Brain pericyte (primary cell): ENCODE measurements at regions not wholly inside any gene's neighbourhood (a gene's known extent, or its start where the extent isn't known, plus 50 kb on each side); places are given as distances from the start of the nearest gene placed in this dataset.

Experiments
- DNase-seq: peaks from one replicate; pipeline ENCODE4 v3.0.0-alpha.2; 2012; ENCODE audit warnings: low read depth, low spot score

GRCh38 chrX:69110116-69110530 is 55.1 kb downstream of the PJA1 start:
- no peak for DNase-seq

DNA sequence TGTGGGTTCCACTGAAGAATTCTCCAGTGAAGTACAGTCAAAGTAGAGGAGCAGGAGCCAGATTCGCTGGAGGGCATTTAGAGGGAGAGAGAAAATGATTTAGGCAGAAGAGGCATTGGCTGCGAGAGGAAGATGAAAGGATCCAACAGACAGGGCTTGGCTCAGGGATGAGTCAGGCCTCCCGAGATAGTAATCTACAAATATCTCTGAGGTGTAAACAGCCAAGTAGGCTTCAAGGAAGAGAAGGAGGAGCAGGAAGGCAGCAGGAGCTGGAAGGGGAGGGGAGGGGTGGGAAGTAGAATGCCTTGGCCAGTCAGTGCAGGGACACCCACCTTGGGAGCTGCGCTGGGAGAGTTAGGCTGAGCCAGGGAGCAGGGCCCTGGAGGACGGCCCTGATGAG is 55.5 kb downstream of the PJA1 start:
- no peak for DNase-seq

GRCh38 chrX:69109036-69109663 is 56.1 kb downstream of the PJA1 start:
- no peak for DNase-seq

DNA sequence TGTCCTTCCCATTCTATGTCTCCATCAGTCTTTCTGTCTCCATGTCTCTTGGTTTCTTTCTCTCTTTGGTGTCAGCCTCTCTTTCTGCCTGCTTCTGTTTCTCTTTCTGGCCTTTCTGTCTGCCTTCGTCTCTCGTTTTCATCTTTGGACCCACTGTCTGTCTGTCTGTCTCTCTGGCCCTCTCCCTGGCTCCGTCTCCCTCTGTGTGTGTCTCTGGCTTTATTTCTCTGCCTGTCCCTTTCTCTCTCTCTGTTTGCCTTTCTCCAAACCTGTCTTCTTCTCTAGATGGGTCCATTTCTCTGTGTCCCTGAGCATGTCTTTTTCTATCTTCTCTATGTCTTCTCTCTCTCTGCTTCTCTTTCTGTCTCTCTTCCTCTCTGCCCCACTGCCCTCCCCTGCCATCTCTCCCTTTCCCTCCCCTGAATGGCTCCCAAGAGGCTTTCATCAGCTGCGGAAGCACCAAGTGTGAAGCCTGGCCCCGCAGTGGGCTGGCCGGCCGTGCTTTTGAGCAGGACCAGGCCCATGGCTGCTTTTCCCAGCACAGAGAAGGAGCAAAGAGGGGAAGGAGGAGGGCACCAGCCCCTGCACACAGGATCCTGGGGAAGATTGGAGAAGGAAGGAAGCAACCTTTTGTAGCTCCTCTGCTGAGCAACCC is 57.4 kb downstream of the PJA1 start:
- no peak for DNase-seq

- no peak for DNase-seq
Observed at GRCh38 chrX:69107231-69107739, 58.0 kb downstream of the PJA1 start.

GRCh38 chrX:69104756-69105434 is 60.4 kb downstream of the PJA1 start:
- no peak for DNase-seq

DNA sequence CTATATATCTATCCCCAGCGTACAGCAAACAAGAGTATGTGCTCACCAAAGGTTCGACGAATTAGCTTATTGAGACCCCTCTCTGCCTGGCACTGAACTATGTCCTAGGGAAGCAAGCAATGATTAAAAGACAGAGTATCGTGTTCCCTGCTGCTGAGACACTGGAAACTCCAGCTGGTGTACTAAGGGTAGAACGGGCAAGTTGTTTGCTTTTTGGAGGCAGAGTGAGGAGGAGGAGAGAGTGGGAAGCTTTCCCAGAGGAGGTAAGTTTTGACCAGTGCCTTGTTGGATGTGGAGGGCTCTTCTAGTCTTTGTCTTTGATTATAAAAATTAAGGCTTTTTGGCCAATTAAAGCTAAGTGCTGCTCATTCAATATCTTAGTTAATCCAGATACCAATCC is 61.7 kb downstream of the PJA1 start:
- DNase-seq: no peak

DNA sequence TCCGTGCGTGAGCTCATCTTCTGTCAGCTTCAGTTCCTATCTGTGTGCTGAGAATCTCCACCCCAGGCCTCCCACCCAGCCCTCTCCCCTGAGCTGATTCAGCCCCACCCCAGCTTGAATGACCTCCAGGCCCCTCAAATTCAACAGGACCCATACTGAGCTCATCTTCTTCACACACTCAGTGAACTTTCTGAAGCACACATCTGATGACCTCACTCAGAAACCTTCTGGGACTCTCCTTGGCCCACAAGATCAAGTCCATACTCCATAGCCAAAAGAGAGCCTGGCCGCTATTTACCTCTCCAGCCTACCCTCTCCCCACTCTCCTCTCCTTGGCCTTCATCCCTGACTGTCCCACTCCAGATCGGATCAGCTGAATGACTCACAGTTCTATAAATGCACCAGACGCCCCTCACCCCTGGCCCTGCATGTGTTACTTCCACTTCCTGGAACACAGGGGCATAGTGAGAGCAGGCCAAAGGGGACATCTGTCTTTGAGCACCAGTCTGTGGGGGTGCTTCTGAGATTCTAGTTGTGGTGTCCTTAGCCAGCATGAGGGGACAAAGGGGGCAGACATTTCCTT is 62.5 kb downstream of the PJA1 start:
- no peak for DNase-seq

- DNase-seq: no peak
Observed at GRCh38 chrX:69101683-69102251, 63.5 kb downstream of the PJA1 start.

GRCh38 chrX:69100478-69100877 is 64.8 kb downstream of the PJA1 start:
- DNase-seq: no peak

- DNase-seq: no peak
Observed at GRCh38 chrX:69097451-69098236, 67.6 kb downstream of the PJA1 start.

- DNase-seq: no peak
Observed at GRCh38 chrX:69096963-69097362, 68.3 kb downstream of the PJA1 start.

GRCh38 chrX:69094977-69095669 is 70.1 kb downstream of the PJA1 start:
- DNase-seq: no peak

DNA sequence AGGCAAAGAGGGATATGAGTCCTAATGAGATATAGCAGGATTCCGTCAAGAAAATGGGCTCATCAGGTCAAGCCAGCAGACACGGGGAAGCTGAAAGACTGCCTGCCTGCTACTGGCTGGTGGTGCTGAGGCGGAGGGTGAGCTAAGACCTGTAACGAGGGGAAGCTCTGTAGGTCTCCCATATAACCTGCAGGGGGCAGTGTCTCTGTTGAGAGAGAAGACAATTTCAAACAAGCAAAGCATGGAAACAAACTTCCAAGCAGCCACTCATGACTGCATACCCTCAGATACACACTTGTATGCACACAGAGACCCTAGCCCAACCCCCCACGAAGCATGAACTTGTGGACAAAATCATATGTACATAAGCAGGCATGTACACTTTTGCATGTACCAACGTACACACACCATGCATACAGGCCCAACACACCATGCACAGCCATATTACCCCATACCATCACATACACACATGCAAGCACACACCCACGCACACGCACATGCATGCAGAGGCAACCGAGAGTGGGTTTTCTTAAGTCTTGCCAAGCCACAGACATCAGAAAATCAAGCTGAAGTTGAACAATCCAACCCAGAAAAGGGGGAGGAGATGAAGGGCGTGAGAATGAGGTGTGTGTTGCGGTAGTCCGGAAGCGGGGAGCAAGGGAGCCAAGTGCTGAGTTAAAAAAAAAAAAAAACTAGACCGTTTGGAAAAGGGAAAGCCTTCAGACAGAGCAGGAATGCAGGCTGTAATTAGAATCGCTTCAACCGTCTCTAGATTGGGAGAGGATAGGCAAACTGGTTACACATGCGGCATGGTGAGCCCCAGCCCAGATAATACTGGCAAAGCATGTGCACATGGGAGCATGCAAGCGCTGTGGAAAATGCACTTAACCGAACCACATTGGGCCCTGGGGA is 71.0 kb downstream of the PJA1 start:
- DNase-seq: no peak

DNA sequence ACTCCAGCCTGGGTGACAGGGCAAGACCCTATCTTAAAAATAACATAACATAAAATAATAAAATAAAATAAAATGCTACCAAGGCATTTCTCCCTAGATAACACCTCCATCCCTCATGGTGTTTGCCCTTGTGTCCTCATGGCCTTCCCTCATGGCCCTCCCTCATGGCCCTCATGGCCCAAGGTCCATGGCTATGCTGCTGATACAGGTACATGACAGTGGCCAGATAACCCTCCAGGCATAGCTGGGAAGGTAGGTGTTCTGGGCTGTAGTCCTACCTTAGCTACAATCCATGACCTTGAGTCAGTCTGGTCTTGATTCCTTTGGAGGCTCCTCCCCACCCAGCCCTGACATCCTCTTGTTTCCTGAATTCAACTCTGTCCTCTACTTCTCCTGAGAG is 75.2 kb downstream of the PJA1 start:
- no peak for DNase-seq

DNA sequence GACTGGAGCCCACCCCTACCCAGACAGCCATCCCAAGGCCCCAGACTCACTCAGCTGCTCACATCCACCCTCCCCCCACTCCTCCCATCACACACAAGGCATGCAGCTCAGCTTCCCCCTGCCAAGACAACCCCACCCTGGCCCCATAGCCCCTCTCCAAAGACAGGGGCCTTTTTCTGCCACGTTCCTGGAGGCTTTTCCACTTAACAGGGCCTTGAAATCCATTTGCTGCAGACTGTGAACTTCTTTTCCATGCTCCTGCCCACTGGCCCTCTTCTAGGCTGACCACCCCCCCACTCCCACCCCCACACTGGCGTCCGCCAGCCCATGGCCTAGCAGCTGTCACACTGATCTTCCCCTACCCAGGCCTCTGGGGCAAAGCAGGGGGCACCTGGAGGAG is 76.0 kb downstream of the PJA1 start:
- DNase-seq: no peak

GRCh38 chrX:69088171-69088938 is 76.9 kb downstream of the PJA1 start:
- no peak for DNase-seq

DNA sequence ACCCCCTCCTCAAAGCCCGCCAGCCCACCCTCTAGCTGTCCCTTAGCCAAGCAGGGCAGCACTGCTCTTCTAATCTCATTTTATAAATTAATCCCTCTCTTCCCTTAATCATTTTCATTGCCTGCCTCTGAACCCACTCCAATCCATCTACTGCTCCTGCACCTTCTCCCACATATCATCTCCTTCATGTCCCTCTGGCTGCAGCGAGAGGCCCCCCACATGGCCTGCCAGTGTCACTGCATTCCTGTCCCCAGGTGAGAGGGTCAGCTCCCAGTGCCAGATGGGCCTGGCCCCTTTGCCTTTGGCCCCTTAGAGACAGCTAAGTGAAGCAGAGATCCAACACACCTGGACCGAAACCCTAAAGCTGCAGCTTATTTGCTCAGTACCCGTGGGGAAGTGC is 79.4 kb downstream of the PJA1 start:
- DNase-seq: no peak

GRCh38 chrX:69085151-69085550 is 80.1 kb downstream of the PJA1 start:
- DNase-seq: no peak
